Left renal pelvis (tissue), 4 donors: ENCODE measurements at regions not wholly inside any gene's neighbourhood (a gene's known extent, or its start where the extent isn't known, plus 50 kb on each side); places are given as distances from the start of the nearest gene placed in this dataset.
"Not testable (repeated sequence)": the region's sequence is repeated elsewhere in the genome, so short reads cannot be mapped to it uniquely, and the experiment has no call there.

Experiments
- DNase-seq, 4 donors: peaks; one replicate each; pipeline ENCODE4 v3.0.0-alpha.2; 2013; ENCODE audit warnings: low read depth in 4 of 4, low spot score in 3 of 4

DNA sequence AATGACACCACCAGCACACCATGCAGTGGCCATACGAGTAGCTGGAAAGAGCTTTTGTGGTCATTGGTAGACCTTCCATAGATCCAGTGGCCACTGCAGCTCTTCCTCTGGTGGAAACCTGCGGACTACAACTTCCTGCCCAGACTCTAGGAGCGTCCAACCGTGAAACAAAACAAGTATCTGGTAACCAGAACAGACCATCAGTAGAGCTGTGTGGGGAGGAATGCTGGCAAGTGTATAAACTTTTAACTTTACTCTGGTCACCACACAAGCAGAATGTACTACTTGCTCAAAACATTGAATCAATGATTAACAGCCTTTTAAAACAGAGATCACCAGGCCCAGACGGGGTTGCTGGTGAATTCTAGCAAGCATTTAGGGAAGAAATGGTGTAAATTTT lies 154.7 kb upstream of the DGKB start:
- peak in 1 of 4 donors; percentile 10 for DNase-seq

DNA sequence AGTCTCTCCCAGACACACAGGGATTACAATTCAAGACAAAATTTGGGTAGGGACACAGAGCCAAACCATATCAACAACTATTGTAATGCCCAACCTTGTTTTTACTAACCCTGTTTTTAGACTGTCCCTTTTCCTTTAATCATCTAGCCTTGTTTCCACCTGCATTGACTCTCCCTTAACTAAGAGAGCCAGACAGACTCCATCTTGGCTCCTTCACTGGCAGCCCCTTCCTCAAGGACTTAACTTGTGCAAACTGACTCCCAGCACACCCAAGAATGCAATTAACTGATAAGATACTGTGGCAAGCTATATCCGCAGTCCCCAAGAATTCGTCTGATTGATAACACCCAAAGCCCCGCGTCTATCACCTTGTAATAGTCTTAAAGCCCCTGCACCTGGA lies 151.8 kb upstream of the DGKB start:
- not testable (repeated sequence) for DNase-seq

DNA sequence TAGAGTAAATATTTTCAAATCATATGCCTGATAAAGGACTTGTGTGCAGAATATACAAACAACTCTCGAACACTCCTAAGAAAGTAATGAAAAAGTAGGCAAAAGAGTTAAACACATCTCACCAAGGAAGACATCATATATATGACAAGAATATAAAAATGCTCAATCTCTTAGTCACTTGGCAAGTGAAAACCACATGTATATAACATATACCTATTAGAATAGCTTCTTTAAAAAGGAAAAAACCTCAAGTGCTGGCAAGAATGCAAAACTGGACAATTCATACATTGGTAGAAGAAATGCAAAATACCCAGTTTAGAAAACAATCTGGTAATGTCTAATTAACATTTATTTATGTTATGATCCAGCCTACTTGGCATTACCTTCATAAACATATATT lies 146.6 kb upstream of the DGKB start:
- DNase-seq, result no peak

GRCh38 chr7:15046861-15047260 lies 144.3 kb upstream of the DGKB start:
- DNase-seq, result no peak

- no peak for DNase-seq
Measured at GRCh38 chr7:15043931-15044330, 141.4 kb upstream of the DGKB start.

DNA sequence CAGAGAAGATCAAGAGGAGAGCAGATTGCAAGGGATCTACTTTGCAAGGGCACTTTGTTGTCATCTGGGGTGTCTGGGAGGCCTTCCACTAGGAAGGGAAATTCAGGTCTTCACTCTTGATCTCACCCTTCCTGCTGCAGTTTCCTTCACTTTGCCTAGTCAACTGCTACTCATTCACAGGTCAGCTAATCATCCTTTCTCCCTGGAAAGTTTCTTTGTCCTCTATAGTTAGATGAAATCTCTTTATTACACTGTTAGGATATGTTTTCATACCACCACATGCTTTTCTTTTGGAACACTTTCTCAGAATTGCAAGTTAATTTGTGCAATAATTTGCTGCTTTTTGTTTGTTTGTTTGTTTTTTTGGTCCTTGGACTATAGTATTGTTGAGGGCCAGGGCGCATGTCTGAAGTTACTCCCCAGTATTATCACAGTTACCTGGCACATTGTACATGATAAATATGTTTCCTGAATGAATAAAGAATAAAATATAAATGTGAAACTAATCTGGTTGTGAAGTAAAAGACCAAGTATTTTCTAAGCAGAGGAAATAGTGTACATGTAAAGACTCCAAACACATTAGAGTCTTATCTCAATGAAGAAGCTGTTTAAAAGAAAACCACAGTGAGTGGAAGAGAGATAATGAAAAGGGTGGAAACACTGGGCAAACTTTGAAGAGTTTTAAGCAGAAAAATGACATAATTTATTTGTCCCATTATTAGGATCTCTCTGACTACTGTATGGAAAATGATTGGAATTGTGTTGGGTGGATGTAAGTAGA lies 139.9 kb upstream of the DGKB start:
- DNase-seq, result no peak

GRCh38 chr7:15041226-15041625 lies 138.7 kb upstream of the DGKB start:
- no peak for DNase-seq

DNA sequence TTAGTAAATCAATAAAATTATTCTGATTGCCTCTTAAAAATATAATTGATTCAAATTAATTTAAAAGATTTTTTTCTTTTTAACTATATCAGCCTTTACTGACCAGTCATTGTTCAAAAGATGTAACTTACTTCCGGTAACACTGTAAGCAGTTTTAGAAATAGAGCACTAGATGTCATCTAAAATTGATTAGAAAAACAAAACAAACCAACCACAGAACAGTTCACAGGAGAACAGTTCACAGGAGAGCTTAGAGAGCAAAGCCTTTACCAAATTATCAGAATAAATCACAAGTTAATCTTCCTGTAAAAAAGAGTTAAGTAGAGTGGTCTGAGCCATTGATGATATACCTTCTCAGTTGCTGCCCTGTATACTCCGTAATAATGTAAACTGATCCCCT lies 133.3 kb upstream of the DGKB start:
- DNase-seq, result no peak

GRCh38 chr7:15033039-15033438 lies 130.5 kb upstream of the DGKB start:
- DNase-seq, result no peak

GRCh38 chr7:15018981-15019380 lies 116.4 kb upstream of the DGKB start:
- no peak for DNase-seq

DNA sequence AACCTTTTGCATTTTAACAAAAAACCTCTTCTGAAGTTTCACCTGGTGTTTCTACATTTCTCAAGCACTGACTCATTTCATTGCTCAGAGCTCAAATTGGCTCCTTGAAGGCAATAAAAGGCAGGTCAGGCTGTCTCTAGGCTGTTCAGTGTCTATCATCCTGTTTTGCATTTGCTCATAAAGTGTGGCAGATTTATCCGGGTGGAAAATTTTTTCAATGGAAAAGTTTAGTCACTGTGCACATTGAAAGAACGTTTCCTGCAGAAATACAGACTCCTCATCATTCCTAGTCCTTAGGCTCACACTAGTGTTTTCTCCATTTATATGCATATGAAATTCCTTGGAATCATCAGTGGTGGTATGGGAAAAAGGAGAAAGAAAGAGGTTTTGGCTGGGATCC lies 114.2 kb upstream of the DGKB start:
- peak in 1 of 4 donors; percentile 16 for DNase-seq

GRCh38 chr7:15016315-15016667 lies 113.7 kb upstream of the DGKB start:
- DNase-seq, result no peak

DNA sequence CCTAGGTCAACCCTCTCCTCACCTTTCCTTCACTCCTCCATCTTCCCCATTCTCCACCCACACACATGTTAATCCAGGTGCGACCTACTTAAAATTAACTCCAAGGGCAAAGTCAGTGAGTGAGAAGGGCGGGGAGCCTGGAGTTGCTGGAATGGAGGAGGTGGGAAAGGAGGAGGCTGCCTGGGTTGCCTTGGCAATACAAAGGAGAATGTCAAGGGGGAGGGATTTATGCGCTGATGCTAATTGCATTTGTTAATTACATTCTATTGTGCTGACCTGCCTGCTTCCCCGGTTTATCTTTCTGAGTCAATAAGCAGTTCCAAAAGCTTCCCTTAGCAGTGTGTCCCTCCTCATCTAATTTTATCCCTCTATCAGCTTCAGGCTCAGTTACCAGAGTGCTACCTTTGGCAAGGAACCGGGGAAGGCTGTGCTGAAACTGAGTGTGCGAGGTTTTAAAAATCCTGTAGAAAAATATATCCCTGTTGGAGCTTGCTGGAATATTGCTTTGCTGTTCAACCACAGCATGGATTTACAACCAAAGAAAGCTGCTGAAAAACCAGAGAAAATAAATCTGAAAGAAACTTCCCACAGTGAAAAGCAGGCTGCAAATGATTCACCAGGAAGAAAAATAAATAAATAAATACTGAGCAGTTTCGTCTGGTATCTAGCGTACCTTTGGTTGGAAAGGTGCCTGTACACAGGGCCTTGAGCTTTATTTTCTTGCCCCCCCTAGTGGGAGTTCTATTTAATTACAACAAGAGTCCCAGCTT lies 113.2 kb upstream of the DGKB start:
- peak; percentile 60 to 74 (median 71) for DNase-seq

DNA sequence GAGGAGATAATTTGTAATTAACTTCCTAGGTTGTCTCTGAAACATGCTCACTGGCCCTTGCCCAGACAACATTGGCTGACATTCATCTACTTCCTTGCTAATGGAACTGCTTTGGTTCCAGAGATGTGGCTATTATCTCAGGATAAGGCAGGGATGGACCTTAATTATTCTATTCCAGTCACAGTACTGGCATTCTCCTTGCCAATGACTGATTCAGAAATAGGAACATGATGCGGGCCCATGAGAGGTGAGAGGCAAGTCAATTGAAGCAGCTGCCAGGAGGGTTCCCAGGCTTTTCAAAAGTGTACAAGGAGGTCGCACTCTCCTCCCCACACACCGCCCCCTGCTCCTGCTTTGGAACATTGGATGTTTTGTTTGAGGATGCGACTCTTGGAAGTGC lies 109.6 kb upstream of the DGKB start:
- no peak for DNase-seq

- DNase-seq, result no peak
Measured at GRCh38 chr7:15011289-15011688, 108.7 kb upstream of the DGKB start.

GRCh38 chr7:15007507-15007906 lies 105.0 kb upstream of the DGKB start:
- DNase-seq, result no peak

- DNase-seq, result no peak
Measured at GRCh38 chr7:15005672-15006071, 103.1 kb upstream of the DGKB start.

DNA sequence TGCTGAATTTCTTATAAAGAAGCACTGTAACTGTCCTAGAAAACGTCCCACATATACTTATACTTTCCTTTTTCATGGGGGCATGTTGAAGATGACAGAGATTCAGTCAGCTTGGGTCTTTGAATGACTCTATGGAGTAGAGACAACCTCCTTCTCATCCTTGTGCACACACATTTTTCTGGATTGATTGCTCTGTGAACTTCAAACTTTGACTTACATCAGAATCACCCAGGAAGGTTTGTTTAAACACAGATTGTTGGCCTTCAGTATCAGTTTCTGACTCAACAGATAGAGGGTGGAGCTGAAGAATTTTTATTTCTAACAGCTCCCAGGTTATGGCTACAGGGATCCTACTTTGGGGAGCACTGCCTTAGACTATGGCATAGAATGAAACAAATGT lies 97.6 kb upstream of the DGKB start:
- DNase-seq, result no peak

DNA sequence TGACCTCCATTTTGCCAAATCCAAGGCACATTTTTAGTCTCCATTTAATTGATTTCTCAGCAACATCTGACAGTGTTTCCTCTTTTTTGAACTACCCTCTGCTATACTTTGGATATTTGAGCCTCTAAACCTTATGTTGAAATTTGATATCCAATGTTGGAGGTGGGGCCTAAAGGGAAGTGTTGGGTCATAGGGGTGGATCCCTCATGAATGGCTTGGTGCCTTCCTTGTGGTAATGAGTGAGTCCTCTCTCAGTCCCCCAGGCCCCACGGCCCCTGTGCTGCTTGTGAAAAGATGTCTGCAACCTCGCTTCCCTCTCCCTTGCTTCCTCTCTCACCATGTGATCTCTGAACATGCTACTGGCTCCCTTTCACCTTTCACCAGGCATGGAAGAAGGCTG lies 96.8 kb upstream of the DGKB start:
- no peak for DNase-seq

- no peak for DNase-seq
Measured at GRCh38 chr7:14995774-14996173, 93.2 kb upstream of the DGKB start.

DNA sequence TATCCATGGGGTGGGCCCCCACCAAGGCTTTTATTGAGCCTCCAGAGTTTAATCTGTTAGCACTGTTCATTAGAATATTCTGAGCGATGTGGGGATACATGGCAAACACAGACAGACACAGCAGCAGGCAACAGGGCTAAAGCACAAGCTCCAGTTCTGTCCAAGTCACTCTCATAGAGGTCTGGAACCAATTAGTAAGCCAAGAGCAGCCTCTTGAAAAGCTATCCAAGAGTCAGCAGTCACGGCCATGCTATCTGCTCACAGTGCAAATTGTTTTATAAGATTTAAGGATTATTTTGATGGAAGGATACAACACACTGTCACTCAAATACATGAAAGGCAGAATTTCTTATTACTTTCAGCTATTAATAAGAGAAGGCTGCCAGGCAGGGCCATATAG lies 86.4 kb upstream of the DGKB start:
- no peak for DNase-seq

GRCh38 chr7:14978687-14979086 lies 76.1 kb upstream of the DGKB start:
- DNase-seq, result no peak
